H1 (cell line): ENCODE measurements at regions not wholly inside any gene's neighbourhood (a gene's known extent, or its start where the extent isn't known, plus 50 kb on each side); places are given as distances from the start of the nearest gene placed in this dataset.

Experiments
- CTCF ChIA-PET: fragments of 300-600 bp; sonication (Branson Sonifier 250); formaldehyde crosslinking; loops from one replicate; lab custom pipeline; 2021; ENCODE audit not compliant: partially characterized antibody; lab: Charles Lee
- POLR2A ChIA-PET: fragments of 300-600 bp; sonication (Branson Sonifier 250); formaldehyde crosslinking; loops from one replicate; lab custom pipeline; 2021; ENCODE audit warnings: inconsistent platforms; ENCODE audit not compliant: partially characterized antibody; lab: Charles Lee
- DNase-seq, 2 experiments: peaks; one replicate each; pipeline versions ENCODE4 v3.0.0 to v3.0.0-alpha.2; 2010 to 2022; ENCODE audit warnings: low spot score in 2 of 2, low read depth in 1 of 2, mixed read lengths in 1 of 2
- FAIRE-seq: peaks from 2 replicates; lab custom pipeline; 2011; peaks lifted over from hg19 to GRCh38; lab: Jason Lieb, UNC
- H2AFZ ChIP-seq: 2 replicates; pipeline ENCODE4 v1.8.1; 2012; ENCODE audit warnings: low read length, inconsistent platforms
- H2AK5ac ChIP-seq: 2 replicates; pipeline ENCODE4 v1.6.1; 2013; ENCODE audit warnings: low read depth, low read length
- H2BK120ac ChIP-seq: replicated peaks from 2 replicates; pipeline ENCODE3; 2013; ENCODE audit warnings: low read depth, low read length, inconsistent platforms
- H2BK12ac ChIP-seq: 2 replicates; pipeline ENCODE4 v1.6.1; 2013; ENCODE audit warnings: low read depth, low read length
- H2BK15ac ChIP-seq: 2 replicates; pipeline ENCODE4 v1.6.1; 2013; ENCODE audit warnings: low read length
- H2BK20ac ChIP-seq: 2 replicates; pipeline ENCODE4 v1.6.1; 2013; ENCODE audit warnings: low read length
- H2BK5ac ChIP-seq: 2 replicates; pipeline ENCODE4 v1.6.1; 2013; ENCODE audit warnings: low read depth, low read length
- H3K14ac ChIP-seq: 2 replicates; pipeline ENCODE4 v1.6.1; 2013; ENCODE audit warnings: inconsistent platforms; ENCODE audit not compliant: insufficient read length
- H3K18ac ChIP-seq: 2 replicates; pipeline ENCODE4 v1.6.1; 2013; ENCODE audit warnings: low read length; ENCODE audit errors: extremely low read depth
- H3K23ac ChIP-seq: 2 replicates; pipeline ENCODE4 v1.6.1; 2013; ENCODE audit warnings: inconsistent platforms; ENCODE audit not compliant: insufficient read length
- H3K23me2 ChIP-seq: 2 replicates; pipeline ENCODE4 v1.6.1; 2013; ENCODE audit warnings: low read depth, low read length
- H3K27ac ChIP-seq: 2 replicates; pipeline ENCODE4 v1.6.1; 2011; ENCODE audit warnings: low read depth, low read length, inconsistent platforms
- H3K27me3 ChIP-seq, 4 experiments: replicated peaks in 1 of 4; 1 replicate in 1 of 4; 2 replicates in 3 of 4; pipeline versions ENCODE4 v1.6.1 to v1.8.1; 2011 to 2013; ENCODE audit warnings: low read length in 3 of 4, mild to moderate bottlenecking in 3 of 4, inconsistent platforms in 2 of 4, mixed read lengths in 2 of 4, moderate library complexity in 1 of 4; ENCODE audit not compliant: control insufficient read depth in 3 of 4, insufficient read depth in 3 of 4; ENCODE audit errors: extremely low read depth in 1 of 4
- H3K36me3 ChIP-seq, 4 experiments: 2 replicates each; pipeline versions ENCODE4 v1.6.1 to v1.8.1; 2011 to 2013; ENCODE audit warnings: mild to moderate bottlenecking in 4 of 4, low read length in 3 of 4, moderate library complexity in 2 of 4, control low read depth in 1 of 4, inconsistent platforms in 1 of 4; ENCODE audit not compliant: insufficient read depth in 4 of 4, control insufficient read depth in 2 of 4
- H3K4ac ChIP-seq: replicated peaks from 2 replicates; pipeline ENCODE3; 2013; ENCODE audit warnings: low read length, low read depth, mixed read lengths, inconsistent platforms; ENCODE audit not compliant: insufficient read length
- H3K4me1 ChIP-seq, 4 experiments: replicated peaks in 1 of 4; 1 replicate in 1 of 4; 2 replicates in 3 of 4; pipeline versions ENCODE4 v1.6.1 to v1.8.1; 2011 to 2013; ENCODE audit warnings: low read length in 3 of 4, inconsistent platforms in 2 of 4, mixed read lengths in 1 of 4; ENCODE audit not compliant: insufficient read depth in 4 of 4, control insufficient read depth in 3 of 4
- H3K4me2 ChIP-seq, 2 experiments: 2 replicates each; pipeline versions ENCODE4 v1.6.1 to v1.8.1; 2011 to 2013; ENCODE audit warnings: low read depth in 2 of 2, low read length in 2 of 2, control low read depth in 1 of 2, inconsistent platforms in 1 of 2, mild to moderate bottlenecking in 1 of 2; ENCODE audit not compliant: insufficient read depth in 1 of 2
- H3K4me3 ChIP-seq, 4 experiments: fragments of 200-600, 300-600 bp in 1 of 4; sonication (generic), shearing (Covaris generic), sonication (Bioruptor Twin) in 1 of 4; 2 replicates each; pipeline versions ENCODE4 v1.5.1 to v1.8.1; 2011 to 2016; ENCODE audit warnings: low read length in 4 of 4, low read depth in 3 of 4, control low read depth in 2 of 4, inconsistent platforms in 2 of 4, mild to moderate bottlenecking in 2 of 4, mixed read lengths in 1 of 4, moderate library complexity in 1 of 4; ENCODE audit not compliant: insufficient read depth in 2 of 4; ENCODE audit errors: extremely low read depth in 1 of 4
- H3K56ac ChIP-seq: replicated peaks from 2 replicates; pipeline ENCODE3; 2013; ENCODE audit warnings: low read depth, mild to moderate bottlenecking, mixed read lengths, low read length, inconsistent platforms; ENCODE audit not compliant: insufficient read length
- H3K79me1 ChIP-seq: 2 replicates; pipeline ENCODE4 v1.6.1; 2013; ENCODE audit warnings: low read depth, low read length, control low read depth
- H3K79me2 ChIP-seq, 2 experiments: 2 replicates each; pipeline versions ENCODE4 v1.6.1 to v1.8.1; 2012 to 2013; ENCODE audit warnings: low read length in 2 of 2, mild to moderate bottlenecking in 2 of 2, inconsistent platforms in 1 of 2; ENCODE audit not compliant: insufficient read depth in 2 of 2, control insufficient read depth in 1 of 2
- H3K9ac ChIP-seq, 4 experiments: replicated peaks in 1 of 4; 1 replicate in 1 of 4; 2 replicates in 3 of 4; pipeline versions ENCODE4 v1.6.1 to v1.8.1; 2011 to 2013; ENCODE audit warnings: low read depth in 3 of 4, low read length in 3 of 4, control low read depth in 2 of 4, mild to moderate bottlenecking in 2 of 4, moderate library complexity in 2 of 4, inconsistent platforms in 1 of 4; ENCODE audit errors: extremely low read depth in 1 of 4
- H3K9me3 ChIP-seq, 2 experiments: 2 replicates each; pipeline versions ENCODE4 v1.6.1 to v1.8.1; 2012 to 2013; ENCODE audit warnings: mild to moderate bottlenecking in 2 of 2, moderate library complexity in 2 of 2, control low read depth in 1 of 2, inconsistent platforms in 1 of 2, low read depth in 1 of 2, low read length in 1 of 2, mixed read lengths in 1 of 2; ENCODE audit not compliant: insufficient read depth in 2 of 2
- H4K20me1 ChIP-seq, 2 experiments: replicated peaks in 1 of 2; 2 replicates each; pipeline versions ENCODE3 to v1.8.1; 2011 to 2013; ENCODE audit warnings: inconsistent platforms in 2 of 2, low read length in 2 of 2, mild to moderate bottlenecking in 1 of 2; ENCODE audit not compliant: insufficient read depth in 2 of 2, control insufficient read depth in 1 of 2
- H4K5ac ChIP-seq: 2 replicates; pipeline ENCODE4 v1.6.1; 2013; ENCODE audit warnings: low read length, low read depth, mixed read lengths, inconsistent platforms; ENCODE audit not compliant: insufficient read length
- H4K8ac ChIP-seq: 2 replicates; pipeline ENCODE4 v1.8.0; 2013; ENCODE audit warnings: mild to moderate bottlenecking, moderate library complexity, low read length, inconsistent platforms; ENCODE audit not compliant: insufficient read depth; ENCODE audit errors: extremely low read depth
- H4K91ac ChIP-seq: replicated peaks from 2 replicates; pipeline ENCODE3; 2013; ENCODE audit warnings: low read length, mixed read lengths, inconsistent platforms; ENCODE audit not compliant: insufficient read length
- CHD2 ChIP-seq: IDR thresholded peaks from 2 replicates; pipeline ENCODE4 v1.6.1; 2012; ENCODE audit warnings: low read length, improper control_type of control experiment
- GTF2F1 ChIP-seq: IDR thresholded peaks from 2 replicates; pipeline ENCODE4 v1.6.1; 2012; ENCODE audit warnings: low read depth, low read length, improper control_type of control experiment, borderline replicate concordance
- KDM5A ChIP-seq: fragments of 200-600 bp; IDR thresholded peaks from 2 replicates; pipeline ENCODE4 v1.7.1; 2012; ENCODE audit warnings: mild to moderate bottlenecking, low read length, inconsistent platforms, mixed read lengths
- PHF8 ChIP-seq: fragments of 200-600 bp; sonication (generic); conservative IDR thresholded peaks from 2 replicates; pipeline ENCODE4 v1.7.1; 2012; ENCODE audit warnings: low read depth, mild to moderate bottlenecking, inconsistent platforms, low read length, moderate library complexity
- POLR2AphosphoS5 ChIP-seq: IDR thresholded peaks from 2 replicates; pipeline ENCODE4 v1.6.1; 2011; ENCODE audit warnings: low read depth, low read length
- RBBP5 ChIP-seq: IDR thresholded peaks from 2 replicates; pipeline ENCODE4 v1.7.1; 2012; ENCODE audit warnings: low read depth, mild to moderate bottlenecking, inconsistent platforms, low read length, moderate library complexity, borderline replicate concordance
- SP4 ChIP-seq: IDR thresholded peaks from 2 replicates; pipeline ENCODE4 v1.6.1; 2012; ENCODE audit warnings: low read length, inconsistent platforms
- SRF ChIP-seq: IDR thresholded peaks from 2 replicates; pipeline ENCODE4 v1.6.1; 2011; ENCODE audit warnings: mild to moderate bottlenecking, low read depth, low read length, moderate library complexity
- WGBS, 2 experiments: shearing (Covaris generic) in 1 of 2; methylation state at CpG; one replicate each; pipeline versions ENCODE4 v1.1.6 to v1.1.7; 2013 to 2015; ENCODE audit warnings: low lambda C conversion rate in 2 of 2, mixed read lengths in 2 of 2, inconsistent platforms in 1 of 2, low coverage in 1 of 2, missing lambda C conversion rate in 1 of 2; ENCODE audit not compliant: insufficient replicate concordance in 2 of 2, insufficient coverage in 1 of 2, insufficient read length in 1 of 2; ENCODE audit errors: extremely low coverage in 1 of 2, missing lambda C conversion rate in 1 of 2; 5-methylcytosine and 5-hydroxymethylcytosine counted together
- TF ChIP-seq, protein P1 (sequence below): IDR thresholded peaks from 2 replicates; pipeline ENCODE4 v1.6.1; 2011; ENCODE audit warnings: low read length, improper control_type of control experiment

DNA sequence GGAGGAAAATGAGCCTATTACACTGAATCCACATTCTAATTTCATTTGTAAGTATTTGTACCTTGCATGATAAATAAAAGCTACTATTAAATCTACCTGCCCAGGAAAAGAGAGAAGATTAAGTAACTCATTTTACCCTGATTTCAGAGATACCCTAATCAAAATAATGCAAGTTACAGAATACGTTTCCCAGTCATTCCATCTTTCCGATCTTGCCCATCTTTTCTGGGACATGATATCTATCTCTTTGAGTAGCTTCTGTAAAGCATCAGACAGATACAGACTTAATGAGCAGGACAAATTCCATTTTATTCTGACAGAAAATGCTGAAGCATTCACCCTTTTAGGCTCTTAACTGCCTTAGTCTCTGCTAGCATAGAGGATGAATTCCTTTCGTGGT is 56.6 kb downstream of the SPRY2 start:
- peaks cover 0 to 3% of the 10 kb centered on the region in 2 experiments; a peak in 1 of 4 replicates for H3K9me3 ChIP-seq
- H3K18ac ChIP-seq = no peak overlapping the region
- no peak overlapping the region for H2BK120ac ChIP-seq
- no peaks in the 10 kb centered on the region for H3K79me1 ChIP-seq
- H4K8ac ChIP-seq = no peak overlapping the region
- H4K5ac ChIP-seq = no peak overlapping the region
- no peak overlapping the region for H2AFZ ChIP-seq
- no peak overlapping the region for H3K4ac ChIP-seq
- FAIRE-seq = no peak
- H2BK15ac ChIP-seq = no peak overlapping the region
- no peak overlapping the region for H2AK5ac ChIP-seq
- CTCF ChIA-PET = interaction anchor here (0.7 to 1.2 kb wide), 2 partner anchors 12 to 59 kb away, joined by 3 to 5 read pairs; no protein-coding TSS in a partner anchor
- WGBS, 2 experiments = 97% methylated on average over 3 of the region's 3 CpGs; no CpG with 5 or more reads in 1 of the 2 experiments
- no peak overlapping the region for H3K27ac ChIP-seq
- no peaks in the 10 kb centered on the region for H3K23me2 ChIP-seq
- H3K79me2 ChIP-seq = no peaks in the 10 kb centered on the region
- DNase-seq = no peak
- H3K23ac ChIP-seq = no peak overlapping the region
- no peak overlapping the region for H3K4me2 ChIP-seq
- H3K56ac ChIP-seq = no peak overlapping the region
- H4K91ac ChIP-seq = no peak overlapping the region
- no peaks in the 10 kb centered on the region for H3K27me3 ChIP-seq
- no peak overlapping the region for H2BK20ac ChIP-seq
- H3K36me3 ChIP-seq = no peaks in the 10 kb centered on the region
- no peak overlapping the region for H3K14ac ChIP-seq
- H2BK5ac ChIP-seq = no peak overlapping the region
- H2BK12ac ChIP-seq = no peak overlapping the region
- H3K4me1 ChIP-seq = no peaks in the 10 kb centered on the region
- no peak overlapping the region for H3K9ac ChIP-seq
- TF ChIP-seq SRF (no peak), RBBP5 (no peak), SP4 (no peak), PHF8 (no peak), GTF2F1 (no peak), KDM5A (no peak), CHD2 (no peak), POLR2AphosphoS5 (no peak)
- TF ChIP-seq, protein P1, sequence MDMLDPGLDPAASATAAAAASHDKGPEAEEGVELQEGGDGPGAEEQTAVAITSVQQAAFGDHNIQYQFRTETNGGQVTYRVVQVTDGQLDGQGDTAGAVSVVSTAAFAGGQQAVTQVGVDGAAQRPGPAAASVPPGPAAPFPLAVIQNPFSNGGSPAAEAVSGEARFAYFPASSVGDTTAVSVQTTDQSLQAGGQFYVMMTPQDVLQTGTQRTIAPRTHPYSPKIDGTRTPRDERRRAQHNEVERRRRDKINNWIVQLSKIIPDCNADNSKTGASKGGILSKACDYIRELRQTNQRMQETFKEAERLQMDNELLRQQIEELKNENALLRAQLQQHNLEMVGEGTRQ = no peak
- TF ChIP-seq, all 59 proteins: peak for 0
- no peak overlapping the region for H3K4me3 ChIP-seq
- POLR2A ChIA-PET = interaction anchor here (1.3 to 1.5 kb wide), 2 partner anchors 13 to 55 kb away, joined by 3 to 4 read pairs; no protein-coding TSS in a partner anchor
- no peaks in the 10 kb centered on the region for H4K20me1 ChIP-seq
